ENCODE measurements at regions not wholly inside any gene's neighbourhood (a gene's known extent, or its start where the extent isn't known, plus 50 kb on each side); places are given as distances from the start of the nearest gene placed in this dataset.

- Histone ChIP-seq H2BK20ac (ENCODE audit: low read depth, low read length, poor library complexity, severe bottlenecking) (no peak overlapping the region), H2BK5ac (ENCODE audit: insufficient read length, low read length) (no peak overlapping the region), H3K27me3 (ENCODE audit: insufficient read depth, low read length) (no peaks in the 10 kb centered on the region), H2AK5ac (ENCODE audit: insufficient read length, low read length) (no peak overlapping the region), H2AFZ (ENCODE audit: low read length) (no peak overlapping the region), H4K91ac (ENCODE audit: insufficient read length, low read depth, low read length) (no peak overlapping the region), H3K4me1 (ENCODE audit: insufficient read depth, low read length) (no peaks in the 10 kb centered on the region), H3K56ac (ENCODE audit: insufficient read length, low read depth, low read length) (no peak overlapping the region), H2BK120ac (ENCODE audit: low read depth, low read length, poor library complexity, severe bottlenecking) (no peak overlapping the region), H3K4me2 (ENCODE audit: insufficient read depth, insufficient read length, low read length) (no peak overlapping the region), H2BK12ac (ENCODE audit: insufficient read length, low read depth, low read length) (no peak overlapping the region), H3T11ph (ENCODE audit: low read length) (no peak overlapping the region), H3K79me1 (ENCODE audit: insufficient read depth, low read depth, low read length, poor library complexity, severe bottlenecking) (no peaks in the 10 kb centered on the region), H3K79me2 (ENCODE audit: insufficient read depth, low read length) (no peaks in the 10 kb centered on the region), H4K5ac (ENCODE audit: insufficient read length, low read depth, low read length) (no peak overlapping the region), H3K9ac (ENCODE audit: extremely low read depth, insufficient read length, low read length) (no peak overlapping the region), H3K18ac (ENCODE audit: insufficient read length, low read depth, low read length) (no peak overlapping the region), H3K4ac (ENCODE audit: low read depth, low read length) (no peak overlapping the region), H4K8ac (replicated peaks; ENCODE audit: insufficient read length, low read depth, low read length) (no peak overlapping the region), H4K20me1 (ENCODE audit: control insufficient read depth, insufficient read depth, insufficient read length) (no peaks in the 10 kb centered on the region), H3K14ac (ENCODE audit: insufficient read depth, low read length) (no peak overlapping the region), H3K27ac (ENCODE audit: insufficient read length, low read depth, low read length) (no peak overlapping the region), H3K23ac (ENCODE audit: insufficient read length, low read depth, low read length) (no peak overlapping the region), H2BK15ac (ENCODE audit: low read depth, low read length) (no peak overlapping the region), H3K9me3 (ENCODE audit: control insufficient read depth, low read depth, low read length) (no peaks in the 10 kb centered on the region), H3K23me2 (ENCODE audit: insufficient read length, low read depth, low read length, poor library complexity, severe bottlenecking) (no peaks in the 10 kb centered on the region)
- peaks cover 4% of the 10 kb centered on the region; the same call in 1 of the 2 replicates for H3K27me3 Mint-ChIP-seq (ENCODE audit: low read depth)
- no peak for TF ChIP-seq CTCF (conservative IDR thresholded peaks at IDR 0.05)
- no peak for DNase-seq
- no peaks in the 10 kb centered on the region for H3K36me3 Mint-ChIP-seq (ENCODE audit: insufficient read depth in 1 of 3, low read depth in 3 of 3)
- peaks cover 0 to 3% of the 10 kb centered on the region in 2 experiments; a peak in 1 of 5 replicates for H3K9me3 Mint-ChIP-seq
- peaks cover 5 to 10% of the 10 kb centered on the region in 2 experiments; a peak in 2 of 4 replicates for H3K4me1 Mint-ChIP-seq
- no peak overlapping the region for H3K27ac Mint-ChIP-seq
- no CpG with 5 or more reads among the region's 3 CpGs for WGBS (ENCODE audit: extremely low coverage, insufficient read length, low lambda C conversion rate)
- H3K4me3 Mint-ChIP-seq, result no peak overlapping the region
These were observed 227.7 kb downstream of the ZNF621 start for GRCh38 chr3:40752492-40752891.

Data from H9 (cell line).